K562 (cell line): ENCODE measurements at regions not wholly inside any gene's neighbourhood (a gene's known extent, or its start where the extent isn't known, plus 50 kb on each side); places are given as distances from the start of the nearest gene placed in this dataset.

ENCODE experiments used
- ATAC-seq: fragments of 200-7000 bp; cut with Tn5 transposase; 3 replicates; pipeline ENCODE4 v1.9.1; 2020; ENCODE audit warnings: moderate library complexity
- BruUV-seq: library from RNA; stranded (reverse); fragments of 400-500 nt; replicated peaks from 2 replicates; lab custom pipeline; 2021; lab: Mats Ljungman, UMichigan
- CTCF ChIA-PET: fragments of 300-600 bp; formaldehyde crosslinking; extraction: SDS; loops from one replicate; lab custom pipeline; 2021; ENCODE audit warnings: low intra/inter-chr PET ratio; lab: Yijun Ruan, JAX
- POLR2A ChIA-PET: fragments of 300-600, 350-650 bp; sonication (Branson Sonifier 250); formaldehyde crosslinking; extraction: SDS; loops from one replicate; lab custom pipeline; 2021; ENCODE audit warnings: antibody characterized with exemption, inconsistent platforms; lab: Yijun Ruan, JAX
- DNase-seq, 4 experiments: peaks; one replicate each; pipeline versions ENCODE4 v3.0.0 to v3.0.0-alpha.2; 2011 to 2018; ENCODE audit warnings: low spot score in 3 of 4, mixed read lengths in 3 of 4; ENCODE audit errors: extremely low read depth in 1 of 4
- FAIRE-seq: peaks from 2 replicates; lab custom pipeline; 2011; peaks lifted over from hg19 to GRCh38; lab: Jason Lieb, UNC
- H2AFZ ChIP-seq: 2 replicates; pipeline ENCODE4 v1.6.0; 2011; ENCODE audit warnings: low read depth, low read length, control low read depth, inconsistent platforms
- H3K27ac ChIP-seq: fragments of 200-600 bp; 3 replicates; pipeline ENCODE4 v1.8.0; 2011; ENCODE audit warnings: low read depth, mild to moderate bottlenecking, control low read depth, inconsistent platforms, low read length, moderate library complexity, mixed read lengths; ENCODE audit errors: extremely low read depth
- H3K27me3 ChIP-seq, 2 experiments: fragments of 300-600 bp in 1 of 2; 2 replicates in 1 of 2; 3 replicates in 1 of 2; pipeline versions ENCODE4 v1.6.0 to v1.8.0; 2011; ENCODE audit warnings: inconsistent platforms in 2 of 2, low read length in 2 of 2, mild to moderate bottlenecking in 1 of 2, mixed read lengths in 1 of 2, moderate library complexity in 1 of 2; ENCODE audit not compliant: control insufficient read depth in 2 of 2, insufficient read depth in 2 of 2
- H3K36me3 ChIP-seq: fragments of 300-600 bp; 3 replicates; pipeline ENCODE4 v1.8.0; 2011; ENCODE audit warnings: mild to moderate bottlenecking, low read length, inconsistent platforms; ENCODE audit not compliant: control insufficient read depth, insufficient read depth
- H3K4me1 ChIP-seq, 2 experiments: fragments of 200-600 bp in 1 of 2; replicated peaks in 1 of 2; 2 replicates in 1 of 2; 3 replicates in 1 of 2; pipeline versions ENCODE4 v1.5.1 to v1.8.0; 2011; ENCODE audit warnings: inconsistent platforms in 2 of 2, low read length in 2 of 2, mild to moderate bottlenecking in 1 of 2, mixed read lengths in 1 of 2, moderate library complexity in 1 of 2; ENCODE audit not compliant: control insufficient read depth in 2 of 2, insufficient read depth in 2 of 2
- H3K4me2 ChIP-seq: 2 replicates; pipeline ENCODE4 v1.6.1; 2011; ENCODE audit warnings: low read length, control low read depth, inconsistent platforms, mixed read lengths; ENCODE audit not compliant: insufficient read depth
- H3K4me3 ChIP-seq: fragments of 200-600 bp; sonication (generic), shearing (Covaris generic); 2 replicates; pipeline ENCODE4 v1.5.1; 2016; ENCODE audit warnings: control low read depth, inconsistent platforms
- H3K79me2 ChIP-seq: fragments of 200-600 bp; 3 replicates; pipeline ENCODE4 v1.8.0; 2011; ENCODE audit warnings: low read length, inconsistent platforms; ENCODE audit not compliant: control insufficient read depth, insufficient read depth
- H3K9ac ChIP-seq, 2 experiments: 2 replicates each; pipeline versions ENCODE4 v1.6.0 to v1.6.1; 2011; ENCODE audit warnings: low read depth in 2 of 2, low read length in 2 of 2, control low read depth in 1 of 2, inconsistent platforms in 1 of 2, mild to moderate bottlenecking in 1 of 2, mixed read lengths in 1 of 2; ENCODE audit not compliant: insufficient read depth in 1 of 2
- H3K9me1 ChIP-seq: one replicate; pipeline ENCODE4 v1.6.0; 2011; ENCODE audit warnings: inconsistent platforms, mild to moderate bottlenecking, low read length, moderate library complexity; ENCODE audit not compliant: control insufficient read depth, insufficient read depth
- H3K9me3 ChIP-seq: replicated peaks from 2 replicates; pipeline ENCODE4 v1.5.1; 2011; ENCODE audit warnings: low read depth, low read length, inconsistent platforms; ENCODE audit not compliant: control insufficient read depth, insufficient read depth
- H4K20me1 ChIP-seq: replicated peaks from 2 replicates; pipeline ENCODE4 v1.6.1; 2011; ENCODE audit warnings: low read length, inconsistent platforms, mixed read lengths; ENCODE audit not compliant: control insufficient read depth, insufficient read depth
- HIVEP1 ChIP-seq: fragments of 250-450 bp; sonication (Bioruptor Pico); IDR thresholded peaks from 2 replicates; pipeline ENCODE4 v1.4.0; 2020; ENCODE audit warnings: mild to moderate bottlenecking
- MAFG ChIP-seq: fragments of 450-650 bp; conservative IDR thresholded peaks from 2 replicates; pipeline ENCODE4 v1.6.1; 2016; ENCODE audit warnings: missing genetic modification characterization, missing compliant biosample characterization
- NCOR1 ChIP-seq: fragments of 450-650 bp; IDR thresholded peaks from 2 replicates; pipeline ENCODE4 v1.6.1; 2016; ENCODE audit warnings: mild to moderate bottlenecking, moderate library complexity
- SNRNP70 ChIP-seq: fragments of 200-400 bp; formaldehyde crosslinking; optimal IDR thresholded peaks from 2 replicates; pipeline ENCODE3; 2017; ENCODE audit warnings: low read depth, low read length
- SOX6 ChIP-seq: fragments of 450-650 bp; IDR thresholded peaks from 2 replicates; pipeline ENCODE4 v1.6.1; 2014; ENCODE audit warnings: mild to moderate bottlenecking
- ZC3H4 ChIP-seq: sonication (generic); formaldehyde crosslinking; IDR thresholded peaks from 2 replicates; pipeline ENCODE4 v1.9.0; 2021; ENCODE audit warnings: missing genetic modification reagents, borderline replicate concordance
- ZNF197 ChIP-seq: fragments of 200-800 bp; sonication (Bioruptor generic); IDR thresholded peaks from 2 replicates; pipeline ENCODE4 v1.6.1; 2016; ENCODE audit warnings: low read depth, missing genetic modification characterization, missing compliant biosample characterization
- ZNF232 ChIP-seq: sonication (generic); formaldehyde crosslinking; IDR thresholded peaks from 2 replicates; pipeline ENCODE4 v1.8.0; 2022; ENCODE audit warnings: mild to moderate bottlenecking, missing genetic modification reagents
- ZNF384 ChIP-seq: IDR thresholded peaks from 2 replicates; pipeline ENCODE4 v1.6.1; 2012; ENCODE audit warnings: low read depth, low read length, improper control_type of control experiment
- ZNF41 ChIP-seq: fragments of 250-450 bp; sonication (Bioruptor Pico); conservative IDR thresholded peaks from 2 replicates; pipeline ENCODE4 v1.4.0; 2020; ENCODE audit warnings: mild to moderate bottlenecking
- ZNF551 ChIP-seq: fragments of 250-450 bp; sonication (Bioruptor Pico); IDR thresholded peaks from 2 replicates; pipeline ENCODE4 v1.5.0; 2021; ENCODE audit warnings: mild to moderate bottlenecking, moderate library complexity
- ZNF583 ChIP-seq: fragments of 250-450 bp; sonication (Bioruptor Pico); IDR thresholded peaks from 2 replicates; pipeline ENCODE4 v1.4.0; 2020
- WGBS: fragments of 100-300 bp; shearing (Covaris generic); methylation state at CpG from one replicate; pipeline ENCODE4 v1.1.6; 2016; ENCODE audit warnings: low coverage, mixed read lengths; ENCODE audit not compliant: insufficient coverage; ENCODE audit errors: missing lambda C conversion rate; 5-methylcytosine and 5-hydroxymethylcytosine counted together
- in situ Hi-C: fragments of 300-500 bp; cut with MboI; formaldehyde crosslinking; loops from 4 replicates; pipeline ENCODE4 v1.15.0; 2018; ENCODE audit warnings: inconsistent platforms, mixed read lengths
- intact Hi-C: fragments of 100-400 bp; cut with micrococcal nuclease; formaldehyde crosslinking; loops from 2 replicates; pipeline ENCODE4 v1.14.2; 2022
- TF ChIP-seq, protein P1 (sequence below): fragments of 250-450 bp; sonication (Bioruptor Pico); IDR thresholded peaks from 2 replicates; pipeline ENCODE4 v1.5.1; 2021; ENCODE audit warnings: mild to moderate bottlenecking
- TF ChIP-seq, protein P2 (sequence below), 3 experiments: IDR thresholded peaks in 2 of 3; conservative IDR thresholded peaks in 1 of 3; 2 replicates each; pipeline ENCODE4 v1.5.1; 2011 to 2012; ENCODE audit warnings: low read length in 3 of 3, mild to moderate bottlenecking in 3 of 3, control low read depth in 2 of 3, improper control_type of control experiment in 1 of 3, inconsistent platforms in 1 of 3, low read depth in 1 of 3, mixed read lengths in 1 of 3, moderate library complexity in 1 of 3; ENCODE audit not compliant: insufficient read depth in 2 of 3
- TF ChIP-seq, protein P3 (sequence below): sonication (generic); formaldehyde crosslinking; IDR thresholded peaks from 2 replicates; pipeline ENCODE4 v1.8.1; 2023; ENCODE audit warnings: mild to moderate bottlenecking, missing genetic modification reagents

GRCh38 chr1:73604211-73604610 is 593.8 kb downstream of the LRRIQ3 start (continued):
- TF ChIP-seq, protein P1, sequence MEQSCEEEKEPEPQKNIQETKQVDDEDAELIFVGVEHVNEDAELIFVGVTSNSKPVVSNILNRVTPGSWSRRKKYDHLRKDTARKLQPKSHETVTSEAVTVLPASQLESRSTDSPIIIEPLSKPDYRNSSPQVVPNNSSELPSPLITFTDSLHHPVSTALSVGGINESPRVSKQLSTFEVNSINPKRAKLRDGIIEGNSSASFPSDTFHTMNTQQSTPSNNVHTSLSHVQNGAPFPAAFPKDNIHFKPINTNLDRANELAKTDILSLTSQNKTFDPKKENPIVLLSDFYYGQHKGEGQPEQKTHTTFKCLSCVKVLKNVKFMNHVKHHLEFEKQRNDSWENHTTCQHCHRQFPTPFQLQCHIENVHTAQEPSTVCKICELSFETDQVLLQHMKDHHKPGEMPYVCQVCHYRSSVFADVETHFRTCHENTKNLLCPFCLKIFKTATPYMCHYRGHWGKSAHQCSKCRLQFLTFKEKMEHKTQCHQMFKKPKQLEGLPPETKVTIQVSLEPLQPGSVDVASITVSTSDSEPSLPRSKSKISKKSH (CRISPR knock-in tag) = no peak
- no peak for TF ChIP-seq ZNF197 (CRISPR knock-in tag)
- TF ChIP-seq NCOR1 = no peak
- no peak for TF ChIP-seq ZNF232
- TF ChIP-seq SOX6 = no peak
- TF ChIP-seq ZNF551 (CRISPR knock-in tag) = no peak
- TF ChIP-seq SNRNP70 = no peak

DNA sequence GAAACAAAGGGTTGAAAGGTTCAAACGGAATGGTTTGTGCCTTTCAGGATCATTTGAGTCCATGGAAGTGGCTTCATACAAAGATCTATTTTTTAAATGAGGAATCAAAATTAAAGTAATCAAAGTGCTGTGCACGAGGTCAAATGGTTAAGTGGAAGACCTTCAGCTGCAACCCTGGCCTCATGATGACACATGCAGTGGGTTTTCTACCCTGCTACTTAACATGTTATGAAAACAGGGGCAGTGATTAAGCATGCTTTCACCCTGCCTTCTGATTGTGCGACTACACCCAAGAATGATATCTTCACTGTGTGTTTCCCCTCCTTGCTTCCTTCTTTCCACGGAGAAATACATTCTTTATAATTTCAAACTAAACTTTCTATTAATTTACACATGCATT is 604.2 kb downstream of the LRRIQ3 start:
- intact Hi-C loops = no loop called here
- FAIRE-seq = no peak
- H3K4me2 ChIP-seq = no peak overlapping the region

More for the DNA sequence above, 604.2 kb downstream of the LRRIQ3 start:
- ChIA-PET CTCF (no interaction called here), POLR2A (no interaction called here)
- TF ChIP-seq, protein P2, sequence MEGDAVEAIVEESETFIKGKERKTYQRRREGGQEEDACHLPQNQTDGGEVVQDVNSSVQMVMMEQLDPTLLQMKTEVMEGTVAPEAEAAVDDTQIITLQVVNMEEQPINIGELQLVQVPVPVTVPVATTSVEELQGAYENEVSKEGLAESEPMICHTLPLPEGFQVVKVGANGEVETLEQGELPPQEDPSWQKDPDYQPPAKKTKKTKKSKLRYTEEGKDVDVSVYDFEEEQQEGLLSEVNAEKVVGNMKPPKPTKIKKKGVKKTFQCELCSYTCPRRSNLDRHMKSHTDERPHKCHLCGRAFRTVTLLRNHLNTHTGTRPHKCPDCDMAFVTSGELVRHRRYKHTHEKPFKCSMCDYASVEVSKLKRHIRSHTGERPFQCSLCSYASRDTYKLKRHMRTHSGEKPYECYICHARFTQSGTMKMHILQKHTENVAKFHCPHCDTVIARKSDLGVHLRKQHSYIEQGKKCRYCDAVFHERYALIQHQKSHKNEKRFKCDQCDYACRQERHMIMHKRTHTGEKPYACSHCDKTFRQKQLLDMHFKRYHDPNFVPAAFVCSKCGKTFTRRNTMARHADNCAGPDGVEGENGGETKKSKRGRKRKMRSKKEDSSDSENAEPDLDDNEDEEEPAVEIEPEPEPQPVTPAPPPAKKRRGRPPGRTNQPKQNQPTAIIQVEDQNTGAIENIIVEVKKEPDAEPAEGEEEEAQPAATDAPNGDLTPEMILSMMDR (IDR thresholded peaks at IDR 0.05 in 2 of 3, conservative IDR thresholded peaks at IDR 0.05 in 1 of 3; ENCODE audit: insufficient read depth in 2 of 3, low read depth in 1 of 3, low read length in 3 of 3) = no peak
- TF ChIP-seq ZNF583 (no peak), ZC3H4 (CRISPR knock-in tag) (no peak), ZNF384 (no peak), HIVEP1 (CRISPR knock-in tag) (no peak), ZNF41 (CRISPR knock-in tag) (no peak), MAFG (tag) (no peak)
- TF ChIP-seq, protein P3, sequence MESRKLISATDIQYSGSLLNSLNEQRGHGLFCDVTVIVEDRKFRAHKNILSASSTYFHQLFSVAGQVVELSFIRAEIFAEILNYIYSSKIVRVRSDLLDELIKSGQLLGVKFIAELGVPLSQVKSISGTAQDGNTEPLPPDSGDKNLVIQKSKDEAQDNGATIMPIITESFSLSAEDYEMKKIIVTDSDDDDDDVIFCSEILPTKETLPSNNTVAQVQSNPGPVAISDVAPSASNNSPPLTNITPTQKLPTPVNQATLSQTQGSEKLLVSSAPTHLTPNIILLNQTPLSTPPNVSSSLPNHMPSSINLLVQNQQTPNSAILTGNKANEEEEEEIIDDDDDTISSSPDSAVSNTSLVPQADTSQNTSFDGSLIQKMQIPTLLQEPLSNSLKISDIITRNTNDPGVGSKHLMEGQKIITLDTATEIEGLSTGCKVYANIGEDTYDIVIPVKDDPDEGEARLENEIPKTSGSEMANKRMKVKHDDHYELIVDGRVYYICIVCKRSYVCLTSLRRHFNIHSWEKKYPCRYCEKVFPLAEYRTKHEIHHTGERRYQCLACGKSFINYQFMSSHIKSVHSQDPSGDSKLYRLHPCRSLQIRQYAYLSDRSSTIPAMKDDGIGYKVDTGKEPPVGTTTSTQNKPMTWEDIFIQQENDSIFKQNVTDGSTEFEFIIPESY = no peak
- H2AFZ ChIP-seq = no peak overlapping the region
- no peaks in the 10 kb centered on the region for H3K9me1 ChIP-seq
- no peaks in the 10 kb centered on the region for H3K79me2 ChIP-seq
- ATAC-seq (no peak), DNase-seq (no peak)
- no peaks in the 10 kb centered on the region for H3K4me1 ChIP-seq
- no peaks in the 10 kb centered on the region for H3K27me3 ChIP-seq
- H4K20me1 ChIP-seq = no peaks in the 10 kb centered on the region
- WGBS = 0% methylated on average over 4 of the region's 4 CpGs
- H3K9ac ChIP-seq = no peak overlapping the region
- H3K4me3 ChIP-seq = no peak overlapping the region
- in situ Hi-C loops = no loop called here
- BruUV-seq = no TSS peak
- H3K36me3 ChIP-seq = no peaks in the 10 kb centered on the region
- H3K27ac ChIP-seq = no peak overlapping the region
- H3K9me3 ChIP-seq = no peaks in the 10 kb centered on the region; the same call in 1 of the 2 replicates
